ENCODE measurements at regions not wholly inside any gene's neighbourhood (a gene's known extent, or its start where the extent isn't known, plus 50 kb on each side); places are given as distances from the start of the nearest gene placed in this dataset.
"Not testable (repeated sequence)": the region's sequence is repeated elsewhere in the genome, so short reads cannot be mapped to it uniquely, and the experiment has no call there.

- no peaks in the 10 kb centered on the region for H3K9me3 Mint-ChIP-seq
- H3K27ac Mint-ChIP-seq = no peak overlapping the region
- H3K4me1 Mint-ChIP-seq (ENCODE audit: low read depth) = no peaks in the 10 kb centered on the region
- H3K36me3 Mint-ChIP-seq (ENCODE audit: low read depth) = no peaks in the 10 kb centered on the region
- H3K4me3 Mint-ChIP-seq = no peak overlapping the region
- H3K27me3 Mint-ChIP-seq (ENCODE audit: low read depth) = peaks cover 32% of the 10 kb centered on the region
Measured at GRCh38 chr1:60888126-60888525, 194.2 kb upstream of the NFIA start.

- H3K36me3 Mint-ChIP-seq (ENCODE audit: low read depth) = no peaks in the 10 kb centered on the region
- peaks cover 32% of the 10 kb centered on the region for H3K27me3 Mint-ChIP-seq (ENCODE audit: low read depth)
- no peaks in the 10 kb centered on the region for H3K9me3 Mint-ChIP-seq
- no peak overlapping the region for H3K27ac Mint-ChIP-seq
- no peaks in the 10 kb centered on the region for H3K4me1 Mint-ChIP-seq (ENCODE audit: low read depth)
- no peak overlapping the region for H3K4me3 Mint-ChIP-seq
Measured at GRCh38 chr1:60886793-60887331, 195.5 kb upstream of the NFIA start.

- no peak overlapping the region for H3K27ac Mint-ChIP-seq
- H3K4me3 Mint-ChIP-seq = no peak overlapping the region
- no peaks in the 10 kb centered on the region for H3K36me3 Mint-ChIP-seq (ENCODE audit: low read depth)
Measured at GRCh38 chr1:60886090-60886489, 196.3 kb upstream of the NFIA start.

GRCh38 chr1:60880202-60880601 lies 202.2 kb upstream of the NFIA start:
- Mint-ChIP-seq H3K4me3 (no peak overlapping the region), H3K27ac (no peak overlapping the region), H3K36me3 (ENCODE audit: low read depth) (no peaks in the 10 kb centered on the region), H3K4me1 (ENCODE audit: low read depth) (no peaks in the 10 kb centered on the region), H3K27me3 (ENCODE audit: low read depth) (peaks cover 16% of the 10 kb centered on the region), H3K9me3 (no peaks in the 10 kb centered on the region)

More at GRCh38 chr1:60886090-60886489, 196.3 kb upstream of the NFIA start:
- Mint-ChIP-seq H3K27me3 (ENCODE audit: low read depth) (peaks cover 34% of the 10 kb centered on the region), H3K4me1 (ENCODE audit: low read depth) (no peaks in the 10 kb centered on the region), H3K9me3 (no peaks in the 10 kb centered on the region)

GRCh38 chr1:60878323-60878722 lies 204.0 kb upstream of the NFIA start:
- peaks cover 5% of the 10 kb centered on the region for H3K27me3 Mint-ChIP-seq (ENCODE audit: low read depth)
- H3K9me3 Mint-ChIP-seq = no peaks in the 10 kb centered on the region
- H3K27ac Mint-ChIP-seq = no peak overlapping the region
- H3K4me3 Mint-ChIP-seq = no peak overlapping the region
- no peaks in the 10 kb centered on the region for H3K4me1 Mint-ChIP-seq (ENCODE audit: low read depth)
- no peaks in the 10 kb centered on the region for H3K36me3 Mint-ChIP-seq (ENCODE audit: low read depth)

GRCh38 chr1:60877376-60877775 lies 205.0 kb upstream of the NFIA start:
- Mint-ChIP-seq H3K27me3 (ENCODE audit: low read depth) (peaks cover 5% of the 10 kb centered on the region), H3K4me1 (ENCODE audit: low read depth) (no peaks in the 10 kb centered on the region), H3K4me3 (no peak overlapping the region), H3K9me3 (no peaks in the 10 kb centered on the region), H3K27ac (no peak overlapping the region), H3K36me3 (ENCODE audit: low read depth) (no peaks in the 10 kb centered on the region)

- Mint-ChIP-seq H3K9me3 (no peaks in the 10 kb centered on the region), H3K27ac (no peak overlapping the region), H3K4me1 (ENCODE audit: low read depth) (no peaks in the 10 kb centered on the region), H3K4me3 (no peak overlapping the region), H3K27me3 (ENCODE audit: low read depth) (peaks cover 5% of the 10 kb centered on the region), H3K36me3 (ENCODE audit: low read depth) (no peaks in the 10 kb centered on the region)
Measured at GRCh38 chr1:60876952-60877351, 205.4 kb upstream of the NFIA start.

- no peaks in the 10 kb centered on the region for H3K9me3 Mint-ChIP-seq
- H3K27me3 Mint-ChIP-seq (ENCODE audit: low read depth) = no peaks in the 10 kb centered on the region
- no peaks in the 10 kb centered on the region for H3K4me1 Mint-ChIP-seq (ENCODE audit: low read depth)
Measured at GRCh38 chr1:60875138-60875537, 207.2 kb upstream of the NFIA start.

GRCh38 chr1:60874718-60875117 lies 207.6 kb upstream of the NFIA start:
- Mint-ChIP-seq H3K27me3 (ENCODE audit: low read depth) (no peaks in the 10 kb centered on the region), H3K4me3 (no peak overlapping the region), H3K9me3 (no peaks in the 10 kb centered on the region), H3K36me3 (ENCODE audit: low read depth) (no peaks in the 10 kb centered on the region), H3K27ac (no peak overlapping the region), H3K4me1 (ENCODE audit: low read depth) (no peaks in the 10 kb centered on the region)

More at GRCh38 chr1:60875138-60875537, 207.2 kb upstream of the NFIA start:
- H3K27ac Mint-ChIP-seq = no peak overlapping the region
- no peaks in the 10 kb centered on the region for H3K36me3 Mint-ChIP-seq (ENCODE audit: low read depth)
- H3K4me3 Mint-ChIP-seq = no peak overlapping the region

GRCh38 chr1:60873396-60873795 lies 209.0 kb upstream of the NFIA start:
- not testable (repeated sequence) for H3K27ac Mint-ChIP-seq; H3K36me3 Mint-ChIP-seq (ENCODE audit: low read depth); H3K4me1 Mint-ChIP-seq (ENCODE audit: low read depth); H3K27me3 Mint-ChIP-seq (ENCODE audit: low read depth); H3K4me3 Mint-ChIP-seq; H3K9me3 Mint-ChIP-seq

GRCh38 chr1:60872426-60873054 lies 209.8 kb upstream of the NFIA start:
- Mint-ChIP-seq H3K27me3 (ENCODE audit: low read depth) (peaks cover 9% of the 10 kb centered on the region), H3K9me3 (no peaks in the 10 kb centered on the region), H3K27ac (no peak overlapping the region), H3K4me3 (no peak overlapping the region), H3K4me1 (ENCODE audit: low read depth) (no peaks in the 10 kb centered on the region), H3K36me3 (ENCODE audit: low read depth) (no peaks in the 10 kb centered on the region)

- no peak overlapping the region for H3K4me3 Mint-ChIP-seq
- H3K27ac Mint-ChIP-seq = no peak overlapping the region
- H3K9me3 Mint-ChIP-seq = no peaks in the 10 kb centered on the region
- H3K27me3 Mint-ChIP-seq (ENCODE audit: low read depth) = peaks cover 9% of the 10 kb centered on the region
- H3K4me1 Mint-ChIP-seq (ENCODE audit: low read depth) = no peaks in the 10 kb centered on the region
- no peaks in the 10 kb centered on the region for H3K36me3 Mint-ChIP-seq (ENCODE audit: low read depth)
Measured at GRCh38 chr1:60870269-60870865, 212.0 kb upstream of the NFIA start.

- Mint-ChIP-seq H3K9me3 (no peaks in the 10 kb centered on the region), H3K27ac (no peak overlapping the region), H3K27me3 (ENCODE audit: low read depth) (peaks cover 9% of the 10 kb centered on the region), H3K36me3 (ENCODE audit: low read depth) (no peaks in the 10 kb centered on the region), H3K4me1 (ENCODE audit: low read depth) (no peaks in the 10 kb centered on the region), H3K4me3 (no peak overlapping the region)
Measured at GRCh38 chr1:60868901-60869663, 213.3 kb upstream of the NFIA start.

GRCh38 chr1:60867782-60868181 lies 214.6 kb upstream of the NFIA start:
- no peak overlapping the region for H3K27ac Mint-ChIP-seq
- peaks cover 12% of the 10 kb centered on the region for H3K27me3 Mint-ChIP-seq (ENCODE audit: low read depth)
- H3K4me1 Mint-ChIP-seq (ENCODE audit: low read depth) = no peaks in the 10 kb centered on the region
- no peaks in the 10 kb centered on the region for H3K9me3 Mint-ChIP-seq
- no peaks in the 10 kb centered on the region for H3K36me3 Mint-ChIP-seq (ENCODE audit: low read depth)
- H3K4me3 Mint-ChIP-seq = no peak overlapping the region

Measured in T-helper 1 cell treated with Interleukin-12 subunit alpha and Interleukin-12 subunit beta and Interleukin-4 antibody, amounts not matched to agents 30 μg/mL and 1 μg/mL, for 36 hours (primary cell).